K562 (cell line): ENCODE measurements at regions not wholly inside any gene's neighbourhood (a gene's known extent, or its start where the extent isn't known, plus 50 kb on each side); places are given as distances from the start of the nearest gene placed in this dataset.

Experiments
- BACH1 ChIP-seq: fragments of 200-800 bp; sonication (Bioruptor generic); IDR thresholded peaks from 2 replicates; pipeline ENCODE4 v1.6.1; 2016; ENCODE audit warnings: missing genetic modification characterization, missing compliant biosample characterization
- ZNF133 ChIP-seq: fragments of 250-450 bp; sonication (Bioruptor Pico); IDR thresholded peaks from 2 replicates; pipeline ENCODE4 v1.4.0; 2020; ENCODE audit warnings: mild to moderate bottlenecking
- TF ChIP-seq, protein P1 (sequence below), 3 experiments: IDR thresholded peaks in 2 of 3; conservative IDR thresholded peaks in 1 of 3; 2 replicates each; pipeline ENCODE4 v1.5.1; 2011 to 2012; ENCODE audit warnings: low read length in 3 of 3, mild to moderate bottlenecking in 3 of 3, control low read depth in 2 of 3, improper control_type of control experiment in 1 of 3, inconsistent platforms in 1 of 3, low read depth in 1 of 3, mixed read lengths in 1 of 3, moderate library complexity in 1 of 3; ENCODE audit not compliant: insufficient read depth in 2 of 3
- TF ChIP-seq, protein P2 (sequence below): sonication (generic); formaldehyde crosslinking; IDR thresholded peaks from 2 replicates; pipeline ENCODE4 v1.8.0; 2022; ENCODE audit warnings: missing genetic modification reagents, mild to moderate bottlenecking, borderline replicate concordance

DNA sequence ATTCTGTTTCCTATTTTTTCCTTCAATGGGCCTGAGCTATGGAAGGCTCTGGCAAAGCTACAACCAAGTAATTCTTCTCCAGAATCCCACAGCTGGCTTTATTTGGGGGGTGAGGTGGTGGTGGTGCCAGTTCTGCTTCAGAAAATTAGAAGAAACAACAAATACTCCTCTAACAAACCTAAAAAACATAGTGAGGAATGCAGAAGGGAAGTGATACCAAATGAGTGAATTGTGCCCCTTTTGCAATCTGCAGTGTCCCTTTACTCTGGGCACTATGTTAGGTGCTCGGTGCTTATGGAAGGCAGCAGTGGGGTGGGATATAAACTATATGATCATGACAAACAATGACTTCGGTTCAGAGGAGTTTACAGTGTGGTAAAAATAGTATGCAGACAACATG lies 90.4 kb upstream of the ROPN1 start:
- TF ChIP-seq, protein P1, sequence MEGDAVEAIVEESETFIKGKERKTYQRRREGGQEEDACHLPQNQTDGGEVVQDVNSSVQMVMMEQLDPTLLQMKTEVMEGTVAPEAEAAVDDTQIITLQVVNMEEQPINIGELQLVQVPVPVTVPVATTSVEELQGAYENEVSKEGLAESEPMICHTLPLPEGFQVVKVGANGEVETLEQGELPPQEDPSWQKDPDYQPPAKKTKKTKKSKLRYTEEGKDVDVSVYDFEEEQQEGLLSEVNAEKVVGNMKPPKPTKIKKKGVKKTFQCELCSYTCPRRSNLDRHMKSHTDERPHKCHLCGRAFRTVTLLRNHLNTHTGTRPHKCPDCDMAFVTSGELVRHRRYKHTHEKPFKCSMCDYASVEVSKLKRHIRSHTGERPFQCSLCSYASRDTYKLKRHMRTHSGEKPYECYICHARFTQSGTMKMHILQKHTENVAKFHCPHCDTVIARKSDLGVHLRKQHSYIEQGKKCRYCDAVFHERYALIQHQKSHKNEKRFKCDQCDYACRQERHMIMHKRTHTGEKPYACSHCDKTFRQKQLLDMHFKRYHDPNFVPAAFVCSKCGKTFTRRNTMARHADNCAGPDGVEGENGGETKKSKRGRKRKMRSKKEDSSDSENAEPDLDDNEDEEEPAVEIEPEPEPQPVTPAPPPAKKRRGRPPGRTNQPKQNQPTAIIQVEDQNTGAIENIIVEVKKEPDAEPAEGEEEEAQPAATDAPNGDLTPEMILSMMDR (IDR thresholded peaks at IDR 0.05 in 2 of 3, conservative IDR thresholded peaks at IDR 0.05 in 1 of 3; ENCODE audit: insufficient read depth in 2 of 3, low read depth in 1 of 3, low read length in 3 of 3): no peak
- TF ChIP-seq, protein P2, sequence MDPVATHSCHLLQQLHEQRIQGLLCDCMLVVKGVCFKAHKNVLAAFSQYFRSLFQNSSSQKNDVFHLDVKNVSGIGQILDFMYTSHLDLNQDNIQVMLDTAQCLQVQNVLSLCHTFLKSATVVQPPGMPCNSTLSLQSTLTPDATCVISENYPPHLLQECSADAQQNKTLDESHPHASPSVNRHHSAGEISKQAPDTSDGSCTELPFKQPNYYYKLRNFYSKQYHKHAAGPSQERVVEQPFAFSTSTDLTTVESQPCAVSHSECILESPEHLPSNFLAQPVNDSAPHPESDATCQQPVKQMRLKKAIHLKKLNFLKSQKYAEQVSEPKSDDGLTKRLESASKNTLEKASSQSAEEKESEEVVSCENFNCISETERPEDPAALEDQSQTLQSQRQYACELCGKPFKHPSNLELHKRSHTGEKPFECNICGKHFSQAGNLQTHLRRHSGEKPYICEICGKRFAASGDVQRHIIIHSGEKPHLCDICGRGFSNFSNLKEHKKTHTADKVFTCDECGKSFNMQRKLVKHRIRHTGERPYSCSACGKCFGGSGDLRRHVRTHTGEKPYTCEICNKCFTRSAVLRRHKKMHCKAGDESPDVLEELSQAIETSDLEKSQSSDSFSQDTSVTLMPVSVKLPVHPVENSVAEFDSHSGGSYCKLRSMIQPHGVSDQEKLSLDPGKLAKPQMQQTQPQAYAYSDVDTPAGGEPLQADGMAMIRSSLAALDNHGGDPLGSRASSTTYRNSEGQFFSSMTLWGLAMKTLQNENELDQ (CRISPR knock-in tag): no peak
- TF ChIP-seq BACH1 (tag) (no peak), ZNF133 (CRISPR knock-in tag) (no peak)
